Endothelial cell of umbilical vein (primary cell): ENCODE measurements at regions not wholly inside any gene's neighbourhood (a gene's known extent, or its start where the extent isn't known, plus 50 kb on each side); places are given as distances from the start of the nearest gene placed in this dataset.

Experiments
- BruUV-seq: library from RNA; stranded (reverse); fragments of 400-500 nt; replicated peaks from 2 replicates; lab custom pipeline; 2021; lab: Mats Ljungman, UMichigan
- CTCF ChIA-PET: fragments of 300-600, 350-600 bp; sonication (Branson Sonifier 250); formaldehyde crosslinking; loops from one replicate; lab custom pipeline; 2021; ENCODE audit warnings: antibody characterized with exemption, inconsistent platforms; lab: Charles Lee
- POLR2A ChIA-PET: fragments of 300-600, 350-600 bp; sonication (Branson Sonifier 250); formaldehyde crosslinking; loops from one replicate; lab custom pipeline; 2021; ENCODE audit warnings: antibody characterized with exemption, inconsistent platforms; lab: Charles Lee
- DNase-seq: peaks from one replicate; pipeline ENCODE4 v3.0.0-alpha.2; 2011; ENCODE audit warnings: low read depth, low spot score
- FAIRE-seq: peaks from 2 replicates; lab custom pipeline; 2011; peaks lifted over from hg19 to GRCh38; lab: Jason Lieb, UNC
- H2AFZ ChIP-seq: 2 replicates; pipeline ENCODE4 v1.6.0; 2012; ENCODE audit warnings: low read depth, low read length, control low read depth, inconsistent platforms
- H3K27ac ChIP-seq: 2 replicates; pipeline ENCODE4 v1.5.1; 2011; ENCODE audit warnings: low read depth, mild to moderate bottlenecking, control low read depth, low read length, moderate library complexity; ENCODE audit not compliant: insufficient read depth
- H3K27me3 ChIP-seq, 2 experiments: 2 replicates each; pipeline versions ENCODE4 v1.6.0 to v1.6.1; 2011; ENCODE audit warnings: low read length in 2 of 2, mixed read lengths in 1 of 2; ENCODE audit not compliant: control insufficient read depth in 2 of 2, insufficient read depth in 2 of 2
- H3K36me3 ChIP-seq, 2 experiments: 2 replicates in 1 of 2; 3 replicates in 1 of 2; pipeline ENCODE4 v1.5.1; 2011; ENCODE audit warnings: low read length in 2 of 2, mild to moderate bottlenecking in 1 of 2, moderate library complexity in 1 of 2; ENCODE audit not compliant: control insufficient read depth in 2 of 2, insufficient read depth in 2 of 2; ENCODE audit errors: extremely low read depth in 1 of 2
- H3K4me1 ChIP-seq: 3 replicates; pipeline ENCODE4 v1.5.1; 2011; ENCODE audit warnings: mild to moderate bottlenecking, low read length; ENCODE audit not compliant: control insufficient read depth, insufficient read depth; ENCODE audit errors: extremely low read depth
- H3K4me2 ChIP-seq: 2 replicates; pipeline ENCODE4 v1.6.1; 2011; ENCODE audit warnings: low read length, control low read depth, mixed read lengths; ENCODE audit not compliant: insufficient read depth
- H3K4me3 ChIP-seq, 3 experiments: fragments of 200-600 bp in 1 of 3; sonication (generic), shearing (Covaris generic) in 1 of 3; replicated peaks in 1 of 3; 2 replicates each; pipeline ENCODE4 v1.5.1; 2011 to 2016; ENCODE audit warnings: control low read depth in 3 of 3, low read length in 3 of 3, mild to moderate bottlenecking in 2 of 3, inconsistent platforms in 1 of 3, low read depth in 1 of 3, moderate library complexity in 1 of 3; ENCODE audit not compliant: insufficient read depth in 1 of 3
- H3K79me2 ChIP-seq: 2 replicates; pipeline ENCODE4 v1.6.0; 2012; ENCODE audit warnings: low read length, inconsistent platforms; ENCODE audit not compliant: control insufficient read depth, insufficient read depth
- H3K9ac ChIP-seq: replicated peaks from 2 replicates; pipeline ENCODE3; 2011; ENCODE audit warnings: low read length, control low read depth; ENCODE audit not compliant: insufficient read depth; ENCODE audit errors: extremely low read depth
- H3K9me1 ChIP-seq: replicated peaks from 3 replicates; pipeline ENCODE4 v1.6.0; 2011; ENCODE audit warnings: mild to moderate bottlenecking, low read length; ENCODE audit not compliant: control insufficient read depth, insufficient read depth; ENCODE audit errors: extremely low read depth
- H3K9me3 ChIP-seq: replicated peaks from 2 replicates; pipeline ENCODE4 v1.5.1; 2012; ENCODE audit warnings: low read length, inconsistent platforms; ENCODE audit not compliant: control insufficient read depth, insufficient read depth
- H4K20me1 ChIP-seq: replicated peaks from 2 replicates; pipeline ENCODE3; 2011; ENCODE audit warnings: mild to moderate bottlenecking, low read length; ENCODE audit not compliant: control insufficient read depth, insufficient read depth; ENCODE audit errors: extremely low read depth
- EZH2 ChIP-seq: IDR thresholded peaks from 2 replicates; pipeline ENCODE4 v1.6.1; 2012; ENCODE audit warnings: borderline replicate concordance, low read depth, mild to moderate bottlenecking, moderate library complexity, low read length, inconsistent platforms; ENCODE audit not compliant: severe bottlenecking
- FOS ChIP-seq: IDR thresholded peaks from 2 replicates; pipeline ENCODE4 v1.6.1; 2011; ENCODE audit warnings: mild to moderate bottlenecking, low read length, moderate library complexity, borderline replicate concordance; ENCODE audit not compliant: insufficient read depth
- GATA2 ChIP-seq: IDR thresholded peaks from 2 replicates; pipeline ENCODE4 v1.7.0; 2011; ENCODE audit warnings: low read depth, mild to moderate bottlenecking, moderate library complexity, mixed read lengths, low read length; ENCODE audit not compliant: insufficient read length, insufficient read depth
- JUN ChIP-seq: IDR thresholded peaks from 2 replicates; pipeline ENCODE4 v1.6.1; 2011; ENCODE audit warnings: borderline replicate concordance, low read depth; ENCODE audit not compliant: insufficient read length, insufficient read depth
- MYC ChIP-seq: IDR thresholded peaks from one replicate; pipeline ENCODE4 v1.6.1; 2011; ENCODE audit warnings: mild to moderate bottlenecking, low read depth, low read length
- POLR2A ChIP-seq: IDR thresholded peaks from 2 replicates; pipeline ENCODE4 v1.6.1; 2012; ENCODE audit warnings: low read depth, mild to moderate bottlenecking, control low read depth, low read length
- POLR2AphosphoS5 ChIP-seq: IDR thresholded peaks from 2 replicates; pipeline ENCODE4 v1.6.1; 2012; ENCODE audit warnings: low read depth, mild to moderate bottlenecking, control low read depth, low read length, moderate library complexity; ENCODE audit not compliant: insufficient read depth
- dilution Hi-C: fragments of 300-500 bp; cut with MboI; formaldehyde crosslinking; loops from one replicate; pipeline ENCODE4 v1.15.0; 2019; ENCODE audit warnings: low sequenced_read_pairs; ENCODE audit not compliant: extremely low pct_ligation_motif_present
- intact Hi-C: fragments of 100-400 bp; cut with micrococcal nuclease; formaldehyde crosslinking; loops from one replicate; pipeline ENCODE4 v1.10.0; 2022
- TF ChIP-seq, protein P1 (sequence below): IDR thresholded peaks from 2 replicates; pipeline ENCODE4 v1.6.1; 2011; ENCODE audit not compliant: insufficient read depth, insufficient read length
- TF ChIP-seq, protein P2 (sequence below), 2 donors: IDR thresholded peaks; 1 replicate in 1 of 2; 2 replicates in 1 of 2; pipeline ENCODE4 v1.5.1; 2011; ENCODE audit warnings: low read length in 2 of 2, mild to moderate bottlenecking in 2 of 2, moderate library complexity in 2 of 2, control low read depth in 1 of 2, inconsistent platforms in 1 of 2, low read depth in 1 of 2; ENCODE audit not compliant: insufficient read depth in 1 of 2; ENCODE audit errors: extremely low read depth in 1 of 2

DNA sequence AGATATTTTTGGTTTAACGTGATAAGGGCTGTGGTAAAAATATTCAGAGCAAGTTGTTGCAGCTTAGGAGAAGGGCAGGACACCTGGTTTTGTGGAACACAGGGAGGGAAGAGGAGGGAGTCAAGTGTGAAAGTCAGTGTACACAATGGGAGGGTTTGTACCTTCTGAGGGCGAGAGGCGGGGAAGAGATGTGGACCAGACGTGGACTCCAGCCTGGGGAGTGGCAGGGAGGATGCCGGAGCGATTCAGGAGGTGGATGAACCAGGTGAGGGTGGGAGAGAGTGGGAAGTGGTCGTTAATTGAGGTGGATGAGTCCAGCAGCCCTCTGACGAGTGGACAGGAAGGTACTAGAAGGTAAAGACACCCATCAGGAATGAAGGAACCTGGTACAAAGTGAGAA is 52.2 kb upstream of the IRF2BP2 start:
- dilution Hi-C loops: no loop called here
- Histone ChIP-seq H3K4me1 (peaks cover 24% of the 10 kb centered on the region), H3K79me2 (no peaks in the 10 kb centered on the region), H2AFZ (no peak overlapping the region), H3K4me3 (no peak overlapping the region), H3K9me3 (no peaks in the 10 kb centered on the region), H3K4me2 (no peak overlapping the region), H3K9ac (no peak overlapping the region), H3K36me3 (no peaks in the 10 kb centered on the region), H4K20me1 (no peaks in the 10 kb centered on the region), H3K27ac (no peak overlapping the region), H3K9me1 (no peaks in the 10 kb centered on the region), H3K27me3 (no peaks in the 10 kb centered on the region)
- CTCF ChIA-PET: no interaction called here
- POLR2A ChIA-PET: no interaction called here
- BruUV-seq: no TSS peak
- DNase-seq: no peak
- TF ChIP-seq POLR2A (no peak), JUN (no peak), FOS (no peak), POLR2AphosphoS5 (no peak)
- TF ChIP-seq, protein P1, sequence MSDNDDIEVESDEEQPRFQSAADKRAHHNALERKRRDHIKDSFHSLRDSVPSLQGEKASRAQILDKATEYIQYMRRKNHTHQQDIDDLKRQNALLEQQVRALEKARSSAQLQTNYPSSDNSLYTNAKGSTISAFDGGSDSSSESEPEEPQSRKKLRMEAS: no peak
- intact Hi-C loops: no loop called here
- FAIRE-seq: no peak

DNA sequence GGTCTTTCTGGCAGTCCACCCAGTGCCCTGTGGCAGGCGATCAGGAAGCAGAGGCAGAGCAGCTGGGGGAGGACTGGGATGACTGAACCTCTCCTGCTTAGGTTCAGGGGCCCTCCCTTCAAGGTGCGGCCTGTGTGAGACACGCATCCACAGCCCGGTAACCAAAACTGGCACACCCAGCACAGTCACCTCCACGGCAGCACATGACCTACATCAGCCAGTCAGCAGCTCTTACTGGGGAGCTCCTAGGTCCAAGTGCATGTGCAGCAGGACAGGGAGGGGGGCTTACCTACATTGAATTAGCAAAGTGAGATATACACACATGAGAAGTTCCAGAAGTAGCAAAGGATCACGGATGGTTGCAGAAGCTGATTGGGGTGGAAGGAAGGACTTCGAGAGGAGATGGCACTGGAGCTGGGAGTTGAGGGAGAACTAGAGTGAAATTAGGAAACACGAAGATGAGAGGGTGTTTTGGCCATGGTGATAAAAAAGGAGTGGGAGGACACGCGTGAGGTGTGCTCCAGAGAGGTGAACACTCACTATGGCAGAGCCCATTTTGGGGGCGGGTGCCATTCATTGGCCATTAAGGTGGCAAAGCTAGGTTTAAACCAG is 51.4 kb upstream of the IRF2BP2 start:
- Histone ChIP-seq H2AFZ (no peak overlapping the region), H3K79me2 (no peaks in the 10 kb centered on the region), H4K20me1 (no peaks in the 10 kb centered on the region), H3K4me1 (peaks cover 30% of the 10 kb centered on the region), H3K36me3 (no peaks in the 10 kb centered on the region), H3K4me3 (no peak overlapping the region), H3K27ac (no peak overlapping the region), H3K9me3 (no peaks in the 10 kb centered on the region), H3K27me3 (no peaks in the 10 kb centered on the region), H3K9me1 (no peaks in the 10 kb centered on the region), H3K9ac (no peak overlapping the region), H3K4me2 (no peak overlapping the region)
- TF ChIP-seq GATA2: no peak
- TF ChIP-seq FOS: no peak
- no peak for TF ChIP-seq EZH2
- TF ChIP-seq, protein P1: no peak
- no peak for TF ChIP-seq POLR2A
- TF ChIP-seq, protein P2, sequence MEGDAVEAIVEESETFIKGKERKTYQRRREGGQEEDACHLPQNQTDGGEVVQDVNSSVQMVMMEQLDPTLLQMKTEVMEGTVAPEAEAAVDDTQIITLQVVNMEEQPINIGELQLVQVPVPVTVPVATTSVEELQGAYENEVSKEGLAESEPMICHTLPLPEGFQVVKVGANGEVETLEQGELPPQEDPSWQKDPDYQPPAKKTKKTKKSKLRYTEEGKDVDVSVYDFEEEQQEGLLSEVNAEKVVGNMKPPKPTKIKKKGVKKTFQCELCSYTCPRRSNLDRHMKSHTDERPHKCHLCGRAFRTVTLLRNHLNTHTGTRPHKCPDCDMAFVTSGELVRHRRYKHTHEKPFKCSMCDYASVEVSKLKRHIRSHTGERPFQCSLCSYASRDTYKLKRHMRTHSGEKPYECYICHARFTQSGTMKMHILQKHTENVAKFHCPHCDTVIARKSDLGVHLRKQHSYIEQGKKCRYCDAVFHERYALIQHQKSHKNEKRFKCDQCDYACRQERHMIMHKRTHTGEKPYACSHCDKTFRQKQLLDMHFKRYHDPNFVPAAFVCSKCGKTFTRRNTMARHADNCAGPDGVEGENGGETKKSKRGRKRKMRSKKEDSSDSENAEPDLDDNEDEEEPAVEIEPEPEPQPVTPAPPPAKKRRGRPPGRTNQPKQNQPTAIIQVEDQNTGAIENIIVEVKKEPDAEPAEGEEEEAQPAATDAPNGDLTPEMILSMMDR (IDR thresholded peaks at IDR 0.05; ENCODE audit: extremely low read depth in 1 of 2, insufficient read depth in 1 of 2, low read depth in 1 of 2, low read length in 2 of 2): no peak
- TF ChIP-seq POLR2AphosphoS5: no peak
- no peak for TF ChIP-seq JUN
- TF ChIP-seq MYC: no peak
- no peak for DNase-seq
- ChIA-PET POLR2A (no interaction called here), CTCF (interaction anchor here (1.2 kb wide), 1 partner anchor 32 kb away, joined by 3 read pairs; no protein-coding TSS in a partner anchor)
- dilution Hi-C loops (no loop called here), intact Hi-C loops (no loop called here)
- FAIRE-seq: no peak
- no TSS peak for BruUV-seq
